Kidney epithelial cell (primary cell): ENCODE measurements at regions not wholly inside any gene's neighbourhood (a gene's known extent, or its start where the extent isn't known, plus 50 kb on each side); places are given as distances from the start of the nearest gene placed in this dataset.

Experiments
- DNase-seq: peaks from one replicate; pipeline ENCODE4 v3.0.0-alpha.2; 2010; ENCODE audit warnings: low read depth
- H3K27me3 ChIP-seq: 2 replicates; pipeline ENCODE4 v1.6.0; 2011; ENCODE audit warnings: low read length; ENCODE audit not compliant: control insufficient read depth, insufficient read depth
- H3K36me3 ChIP-seq: 2 replicates; pipeline ENCODE4 v1.5.1; 2011; ENCODE audit warnings: low read length; ENCODE audit not compliant: control insufficient read depth, insufficient read depth
- H3K4me3 ChIP-seq: 2 replicates; pipeline ENCODE4 v1.5.1; 2011; ENCODE audit warnings: low read depth, mild to moderate bottlenecking, control low read depth, low read length
- TF ChIP-seq, protein P1 (sequence below): IDR thresholded peaks from 2 replicates; pipeline ENCODE4 v1.5.1; 2011; ENCODE audit warnings: mild to moderate bottlenecking, moderate library complexity, low read length, control low read depth, inconsistent platforms; ENCODE audit not compliant: insufficient read depth, poor library complexity, severe bottlenecking

DNA sequence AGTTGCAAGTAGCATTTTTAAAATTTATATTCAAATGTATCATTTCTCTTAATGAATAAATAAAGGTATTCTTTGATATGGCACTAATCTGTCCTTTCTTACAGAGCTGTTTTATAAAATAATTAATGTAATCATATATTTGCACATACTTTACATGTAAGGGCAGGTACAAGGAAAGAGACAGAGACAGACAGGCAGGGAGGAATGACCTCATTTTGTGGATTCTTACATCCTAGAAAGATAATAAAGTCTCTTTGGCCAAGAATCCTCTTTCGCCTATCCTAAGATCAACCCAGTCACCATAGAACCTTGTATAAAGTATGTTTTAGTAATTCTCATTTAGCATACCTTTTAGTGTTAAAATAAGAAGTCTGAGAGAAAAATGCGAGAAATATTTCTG is 98.5 kb upstream of the CTSO start:
- Histone ChIP-seq H3K36me3 (no peaks in the 10 kb centered on the region), H3K4me3 (no peak overlapping the region), H3K27me3 (no peaks in the 10 kb centered on the region)
- TF ChIP-seq, protein P1, sequence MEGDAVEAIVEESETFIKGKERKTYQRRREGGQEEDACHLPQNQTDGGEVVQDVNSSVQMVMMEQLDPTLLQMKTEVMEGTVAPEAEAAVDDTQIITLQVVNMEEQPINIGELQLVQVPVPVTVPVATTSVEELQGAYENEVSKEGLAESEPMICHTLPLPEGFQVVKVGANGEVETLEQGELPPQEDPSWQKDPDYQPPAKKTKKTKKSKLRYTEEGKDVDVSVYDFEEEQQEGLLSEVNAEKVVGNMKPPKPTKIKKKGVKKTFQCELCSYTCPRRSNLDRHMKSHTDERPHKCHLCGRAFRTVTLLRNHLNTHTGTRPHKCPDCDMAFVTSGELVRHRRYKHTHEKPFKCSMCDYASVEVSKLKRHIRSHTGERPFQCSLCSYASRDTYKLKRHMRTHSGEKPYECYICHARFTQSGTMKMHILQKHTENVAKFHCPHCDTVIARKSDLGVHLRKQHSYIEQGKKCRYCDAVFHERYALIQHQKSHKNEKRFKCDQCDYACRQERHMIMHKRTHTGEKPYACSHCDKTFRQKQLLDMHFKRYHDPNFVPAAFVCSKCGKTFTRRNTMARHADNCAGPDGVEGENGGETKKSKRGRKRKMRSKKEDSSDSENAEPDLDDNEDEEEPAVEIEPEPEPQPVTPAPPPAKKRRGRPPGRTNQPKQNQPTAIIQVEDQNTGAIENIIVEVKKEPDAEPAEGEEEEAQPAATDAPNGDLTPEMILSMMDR, result no peak
- DNase-seq, result no peak

DNA sequence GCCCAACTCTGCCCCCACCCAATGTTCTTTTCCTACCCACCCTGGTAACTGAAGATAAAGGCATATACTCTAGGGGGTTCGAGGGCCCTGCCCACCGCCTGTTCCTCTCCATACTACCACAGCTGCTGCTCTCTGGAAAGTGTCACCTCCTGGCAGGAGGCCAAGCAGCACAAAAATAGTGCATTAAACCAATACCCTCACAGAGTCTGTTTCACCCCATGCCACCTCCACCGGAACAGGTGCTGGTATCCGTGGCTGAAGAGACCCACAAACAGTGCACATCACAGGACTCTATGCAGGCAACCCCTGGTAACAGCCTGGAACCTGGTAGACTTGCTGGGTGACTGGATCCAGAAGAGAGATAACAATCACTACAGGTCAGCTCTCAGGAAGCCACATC is 85.1 kb upstream of the CTSO start:
- TF ChIP-seq, protein P1, result no peak
- no peak for DNase-seq
- H3K36me3 ChIP-seq, result no peaks in the 10 kb centered on the region
- H3K27me3 ChIP-seq, result no peaks in the 10 kb centered on the region
- no peak overlapping the region for H3K4me3 ChIP-seq

DNA sequence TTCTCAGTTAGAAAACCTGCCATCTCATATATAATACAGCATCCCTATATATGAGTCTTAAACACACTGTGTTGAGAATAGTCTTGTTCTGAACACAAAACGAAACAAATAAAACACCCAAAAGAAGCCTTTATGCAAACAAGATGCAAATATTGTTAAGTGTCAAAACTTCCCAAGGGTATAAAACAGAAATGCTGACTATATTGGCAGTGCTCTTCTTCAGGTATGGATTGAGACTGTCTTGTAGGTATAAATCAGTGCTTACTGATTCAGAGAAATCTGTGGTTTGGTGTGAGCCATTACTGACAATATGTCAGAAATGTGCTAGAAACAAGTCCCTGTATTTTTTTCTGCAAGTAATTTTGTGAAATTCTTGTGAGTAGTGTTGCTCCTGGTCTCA is 82.8 kb upstream of the CTSO start:
- TF ChIP-seq, protein P1, result no peak
- Histone ChIP-seq H3K27me3 (no peaks in the 10 kb centered on the region), H3K4me3 (no peak overlapping the region), H3K36me3 (no peaks in the 10 kb centered on the region)
- DNase-seq, result no peak

DNA sequence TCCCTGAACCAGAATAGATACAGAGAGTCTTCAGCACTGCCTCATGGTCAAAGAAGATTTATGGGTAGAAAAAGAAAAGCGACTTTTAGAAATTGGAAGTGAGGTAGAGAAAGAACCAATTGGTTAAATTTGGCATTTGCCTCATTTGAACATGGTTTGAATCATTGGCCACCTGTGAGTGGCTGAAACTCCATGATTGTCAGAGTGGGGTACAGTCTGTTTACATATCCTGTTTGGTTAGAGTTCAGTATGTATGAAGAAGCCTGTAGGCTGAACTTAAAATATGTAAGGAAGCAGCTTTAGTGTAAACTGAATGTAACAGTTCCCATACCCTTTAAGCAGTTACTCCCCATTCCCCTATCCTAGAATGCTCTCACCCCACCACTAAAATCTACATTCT is 76.0 kb upstream of the CTSO start:
- no peaks in the 10 kb centered on the region for H3K36me3 ChIP-seq
- H3K27me3 ChIP-seq, result no peaks in the 10 kb centered on the region
- DNase-seq, result no peak
- no peak overlapping the region for H3K4me3 ChIP-seq
- TF ChIP-seq, protein P1, result no peak

DNA sequence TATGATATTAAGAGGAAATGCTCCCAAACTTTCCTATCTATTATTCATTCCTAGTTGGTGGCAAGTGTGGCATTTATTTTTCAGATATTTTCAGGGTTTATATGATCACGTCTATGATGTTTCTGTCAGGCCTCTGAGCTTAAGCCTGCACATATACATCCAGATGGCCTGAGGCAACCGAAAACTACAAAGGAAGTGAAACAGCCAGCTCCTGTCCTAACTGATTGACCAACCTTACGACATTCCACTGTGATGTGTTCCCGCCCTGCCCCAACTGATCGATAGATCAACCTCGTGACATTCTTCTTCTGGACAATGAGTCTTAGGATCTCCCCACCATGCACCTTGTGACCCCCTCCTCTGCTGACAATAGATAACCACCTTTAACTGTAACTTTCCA is 67.6 kb upstream of the CTSO start:
- TF ChIP-seq, protein P1, result no peak
- H3K4me3 ChIP-seq, result no peak overlapping the region
- H3K27me3 ChIP-seq, result no peaks in the 10 kb centered on the region
- H3K36me3 ChIP-seq, result no peaks in the 10 kb centered on the region
- no peak for DNase-seq

DNA sequence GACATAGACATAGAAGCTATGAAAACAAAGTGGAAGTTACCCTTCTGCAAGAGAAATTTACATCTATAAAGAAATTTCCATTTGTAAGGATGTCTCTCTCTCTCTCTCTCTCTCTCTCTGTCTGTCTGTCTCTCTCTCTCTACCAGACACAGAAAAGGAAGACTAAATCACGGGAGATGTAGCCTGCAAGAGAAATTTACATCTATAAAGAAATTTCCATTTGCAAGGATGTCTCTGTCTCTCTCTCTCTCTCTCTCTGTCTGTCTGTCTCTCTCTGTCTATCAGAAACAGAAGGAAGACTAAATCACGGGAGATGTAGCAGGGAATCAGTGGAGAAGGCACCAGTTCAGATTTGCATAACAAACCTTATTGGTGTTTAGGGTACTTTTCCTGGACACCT is 65.6 kb upstream of the CTSO start:
- Histone ChIP-seq H3K27me3 (no peaks in the 10 kb centered on the region), H3K4me3 (no peak overlapping the region), H3K36me3 (no peaks in the 10 kb centered on the region)
- no peak for DNase-seq
- TF ChIP-seq, protein P1, result no peak
